Hematopoietic multipotent progenitor cell treated with erythropoietin and hydrocortisone succinate and interleukin-3 and kit ligand, for 8 days (in vitro differentiated cells): ENCODE measurements at regions not wholly inside any gene's neighbourhood (a gene's known extent, or its start where the extent isn't known, plus 50 kb on each side); places are given as distances from the start of the nearest gene placed in this dataset.
A peak's percentile ranks its signal among the peaks of the same experiment; 100 is the strongest.
"Not testable (repeated sequence)": the region's sequence is repeated elsewhere in the genome, so short reads cannot be mapped to it uniquely, and the experiment has no call there.

Source experiments
- DNase-seq: peaks from one replicate; pipeline ENCODE4 v3.0.0-alpha.2; 2015

DNA sequence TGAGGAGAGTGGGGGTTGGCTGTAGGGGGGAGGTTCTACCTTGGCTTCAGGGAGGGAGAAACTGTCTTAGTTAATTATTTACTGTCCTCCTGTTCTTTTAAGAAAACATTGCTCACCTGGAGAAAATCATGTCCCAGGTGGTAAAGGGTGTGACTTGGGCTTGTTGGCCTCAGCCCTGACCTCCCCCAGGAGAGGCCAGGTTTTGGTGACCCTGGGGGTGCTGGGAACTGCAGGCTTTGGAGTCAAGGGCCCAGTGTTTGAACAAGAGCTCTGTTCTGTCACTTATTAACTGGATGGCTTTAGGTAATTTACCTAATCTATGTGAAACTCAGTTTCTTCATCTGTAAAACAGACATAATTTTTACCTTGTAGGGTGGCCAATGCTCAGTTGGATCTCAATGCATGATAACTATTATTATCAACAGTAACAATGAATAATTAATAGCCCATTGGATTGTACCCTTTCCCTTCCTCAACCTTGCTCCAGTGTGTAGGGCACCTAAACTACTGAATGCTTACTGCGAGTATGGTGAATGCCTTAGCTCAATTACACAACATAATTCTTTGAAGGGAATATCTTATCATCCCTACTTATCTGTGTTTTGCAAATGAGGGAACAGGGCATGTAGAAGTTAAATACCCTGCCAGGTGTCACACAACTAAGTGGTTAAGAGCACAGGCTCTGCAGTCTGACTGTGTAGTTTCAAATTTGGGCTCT, 959.4 kb upstream of the DEFB115 start:
- DNase-seq = not testable (repeated sequence)

DNA sequence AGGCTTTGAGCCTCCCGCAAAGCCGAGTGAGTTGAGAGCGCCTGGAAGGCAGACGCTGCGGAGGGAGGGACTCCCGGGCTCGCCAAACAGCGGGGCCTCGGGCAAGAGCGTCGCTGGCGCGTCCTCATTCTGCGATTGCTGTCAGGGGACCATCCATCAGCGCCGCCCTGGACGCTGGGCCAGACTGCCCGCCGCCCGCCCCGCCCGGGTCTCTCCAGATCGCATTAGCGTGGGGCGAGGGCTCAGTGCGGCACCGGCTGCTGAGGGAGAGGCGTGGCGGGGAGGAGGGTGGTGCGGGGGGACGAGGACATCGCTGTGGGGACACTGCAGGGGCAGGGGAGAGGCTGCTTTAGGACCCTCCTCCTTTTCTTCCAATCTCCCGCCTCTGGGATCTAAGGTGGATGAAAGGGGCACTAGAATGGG, 957.2 kb upstream of the DEFB115 start:
- not testable (repeated sequence) for DNase-seq

DNA sequence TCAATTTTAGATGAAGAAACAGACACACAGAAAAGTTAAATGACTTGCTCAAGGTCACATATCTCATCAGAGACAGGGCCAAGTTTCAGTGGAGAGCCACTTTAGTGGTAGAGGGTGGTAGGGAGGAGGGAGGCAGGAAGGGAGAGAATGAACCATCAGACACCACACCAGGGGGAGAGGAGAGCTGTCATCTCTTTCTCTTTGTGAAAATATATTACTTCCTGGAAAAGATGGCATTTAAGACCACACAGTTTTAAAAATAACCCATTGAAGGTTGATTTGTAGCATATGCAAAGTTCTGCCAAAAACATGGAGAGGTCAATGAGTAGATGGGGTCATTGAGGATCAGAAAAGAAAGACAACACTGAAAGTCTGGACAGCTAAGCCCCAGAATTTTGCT, 954.7 kb upstream of the DEFB115 start:
- not testable (repeated sequence) for DNase-seq

DNA sequence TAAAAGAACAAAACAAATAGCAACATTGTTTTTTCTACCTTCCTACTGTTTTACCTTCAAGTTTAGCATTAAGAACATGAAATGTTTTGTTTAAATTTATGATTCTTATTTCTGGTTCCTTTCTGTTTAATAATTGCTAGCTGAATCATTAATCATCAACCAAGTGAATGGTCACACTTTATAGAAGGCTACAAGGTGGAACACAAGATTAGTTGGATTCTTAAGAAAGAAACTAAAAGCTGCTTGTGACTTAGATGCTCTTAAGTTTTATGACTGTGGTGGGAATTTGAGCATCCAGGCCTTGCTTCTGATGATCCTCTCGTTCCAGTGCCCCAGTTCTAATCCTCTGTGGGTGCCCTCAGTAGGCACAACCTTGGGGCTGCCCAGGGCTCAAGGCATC, 947.5 kb upstream of the DEFB115 start:
- DNase-seq = not testable (repeated sequence)

DNA sequence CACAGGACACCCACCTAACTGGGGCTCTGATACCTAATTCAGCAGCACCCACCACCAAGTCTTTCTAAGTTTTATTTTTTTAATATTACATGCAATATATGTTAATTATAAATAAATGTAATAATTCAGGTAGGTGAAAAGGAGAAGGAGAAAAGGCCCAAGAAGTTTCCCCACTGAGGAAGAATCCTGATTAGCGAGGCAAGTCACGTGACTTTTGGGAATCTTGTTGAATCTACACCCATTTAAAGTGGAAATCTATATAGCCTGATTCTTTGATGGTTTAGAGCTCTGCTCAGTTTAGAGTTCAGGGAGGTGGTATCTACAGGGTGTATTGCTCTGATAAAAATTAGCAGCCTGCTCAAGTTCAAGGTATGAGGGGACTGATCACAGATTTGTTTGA, 947.1 kb upstream of the DEFB115 start:
- not testable (repeated sequence) for DNase-seq

DNA sequence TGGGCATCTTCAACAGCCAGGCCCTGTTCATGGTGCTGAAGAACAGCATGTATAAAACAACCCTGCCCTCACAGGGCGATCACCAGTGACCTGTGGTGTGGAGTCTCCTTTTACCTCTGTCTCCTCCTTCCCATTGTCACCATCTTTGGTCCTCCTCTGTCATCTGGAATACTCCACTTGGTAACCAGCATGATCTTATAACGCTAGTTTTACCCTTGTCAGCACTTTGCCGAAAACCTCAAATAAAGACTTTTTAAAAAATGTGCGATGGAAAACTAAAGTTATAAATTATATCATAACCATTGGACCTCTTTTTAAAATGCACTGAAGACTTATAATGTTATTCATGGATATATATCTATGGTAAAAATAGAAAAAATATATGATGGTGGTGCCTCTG, 945.2 kb upstream of the DEFB115 start:
- not testable (repeated sequence) for DNase-seq

DNA sequence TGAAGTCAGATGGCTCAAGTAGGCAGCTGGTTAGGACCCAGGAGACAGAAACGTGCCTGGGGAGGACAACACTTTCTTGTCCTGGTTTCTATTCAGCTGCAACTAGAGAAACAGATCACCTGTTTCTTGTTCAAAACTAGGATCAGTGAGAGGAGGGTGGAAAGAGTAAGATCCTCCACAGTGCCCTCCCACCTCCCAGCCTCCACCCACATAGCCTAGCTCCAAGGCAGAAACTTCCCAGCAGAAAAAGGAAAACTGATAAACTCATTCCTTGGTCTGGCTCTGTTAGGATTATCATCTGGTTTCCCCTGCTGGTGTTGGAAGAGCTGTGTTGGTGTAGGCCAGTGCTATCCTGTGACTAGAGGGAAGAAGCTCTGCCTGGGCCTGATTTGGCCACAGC, 943.8 kb upstream of the DEFB115 start:
- not testable (repeated sequence) for DNase-seq

DNA sequence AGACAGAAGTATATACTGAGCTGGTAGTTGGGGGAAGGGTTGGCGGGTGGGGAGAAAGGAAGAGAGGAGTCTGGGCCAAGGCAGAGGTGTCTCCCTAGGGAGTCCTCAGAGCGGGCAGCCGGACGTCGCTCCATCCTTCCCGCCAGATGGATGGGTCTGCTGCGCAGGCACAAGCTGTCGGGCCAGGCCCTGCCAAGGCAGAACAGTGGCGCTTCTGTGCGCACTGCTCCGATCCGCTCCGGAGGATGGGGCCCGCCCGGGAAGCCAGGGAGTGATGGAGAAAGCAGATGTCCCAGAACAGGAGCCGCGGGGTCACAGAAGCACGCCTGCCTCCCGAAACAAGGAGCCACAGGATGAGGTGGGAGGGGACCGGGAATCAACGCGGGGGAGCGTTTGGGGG, 941.4 kb upstream of the DEFB115 start:
- not testable (repeated sequence) for DNase-seq

DNA sequence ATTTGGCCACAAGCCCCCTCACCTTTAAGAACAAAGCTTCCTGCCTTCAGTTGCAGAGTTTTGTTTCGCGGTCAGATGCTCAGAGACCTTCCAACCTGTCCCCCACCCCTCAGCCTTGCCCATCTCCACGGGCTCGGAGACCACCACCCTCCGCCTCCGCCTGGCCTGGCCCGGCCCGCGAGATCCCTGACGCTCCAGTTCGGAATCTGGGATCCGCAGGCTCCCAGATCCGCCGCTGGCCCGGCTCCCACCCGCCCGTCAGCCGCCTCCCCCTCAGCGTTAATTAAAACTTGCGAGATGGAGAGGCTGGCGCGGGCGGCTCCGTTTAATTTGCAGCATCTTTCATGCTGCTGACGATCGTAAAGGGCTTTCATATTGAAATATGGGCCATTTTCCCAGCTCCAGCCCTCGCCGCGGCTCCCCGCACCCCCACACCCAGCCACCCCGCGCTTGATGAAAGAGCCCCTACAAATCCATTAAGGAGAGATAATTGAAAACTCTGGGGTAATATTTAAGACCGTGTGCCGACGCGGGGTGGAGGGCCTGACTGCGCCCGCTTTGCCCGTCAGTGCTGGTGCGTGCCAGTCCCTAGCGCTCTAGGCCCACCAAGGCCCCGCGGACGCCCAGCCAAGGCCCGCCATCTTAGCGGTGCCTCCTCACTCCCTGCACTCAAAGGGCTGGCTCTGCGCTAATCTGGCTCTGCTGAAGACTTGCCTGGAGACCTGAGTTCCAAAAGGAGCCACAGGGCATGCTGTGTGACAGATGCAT, 940.7 kb upstream of the DEFB115 start:
- DNase-seq = not testable (repeated sequence)

DNA sequence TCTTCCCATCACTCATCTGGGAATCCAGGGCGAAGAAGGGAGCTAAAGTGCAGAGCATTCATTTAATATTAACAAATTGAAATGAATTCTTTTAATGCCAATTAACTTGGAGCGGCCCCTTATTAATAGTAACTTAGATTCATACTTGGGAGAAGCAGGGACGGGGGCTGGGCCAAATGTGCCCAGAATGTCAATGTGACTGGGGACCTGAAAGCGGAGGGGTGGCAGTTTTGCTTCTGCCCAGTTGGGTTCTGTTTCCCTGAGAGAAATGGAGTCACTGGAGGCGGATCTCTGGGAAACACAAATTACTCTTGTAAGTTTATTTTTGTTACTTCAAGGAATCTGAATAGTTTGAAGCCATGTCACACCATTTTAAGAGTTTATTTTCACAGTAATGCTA, 923.7 kb upstream of the DEFB115 start:
- DNase-seq = not testable (repeated sequence)

DNA sequence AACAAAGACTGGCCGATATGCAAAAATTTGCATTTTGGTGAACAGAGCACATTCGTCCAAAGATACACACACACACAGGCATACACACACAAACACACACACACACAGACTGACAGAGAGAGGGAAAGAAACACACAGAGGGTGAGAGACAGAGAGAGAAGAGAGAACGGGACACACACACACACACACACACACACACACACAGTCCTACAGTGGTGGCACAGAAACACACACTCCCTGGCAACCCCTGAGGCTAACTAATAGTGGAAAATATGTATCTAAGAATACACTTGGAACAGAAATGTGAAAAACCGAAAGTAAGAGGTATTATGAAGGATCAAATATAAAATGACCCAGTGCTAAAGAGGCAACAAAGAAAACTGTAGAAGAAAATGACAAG, 919.9 kb upstream of the DEFB115 start:
- not testable (repeated sequence) for DNase-seq

DNA sequence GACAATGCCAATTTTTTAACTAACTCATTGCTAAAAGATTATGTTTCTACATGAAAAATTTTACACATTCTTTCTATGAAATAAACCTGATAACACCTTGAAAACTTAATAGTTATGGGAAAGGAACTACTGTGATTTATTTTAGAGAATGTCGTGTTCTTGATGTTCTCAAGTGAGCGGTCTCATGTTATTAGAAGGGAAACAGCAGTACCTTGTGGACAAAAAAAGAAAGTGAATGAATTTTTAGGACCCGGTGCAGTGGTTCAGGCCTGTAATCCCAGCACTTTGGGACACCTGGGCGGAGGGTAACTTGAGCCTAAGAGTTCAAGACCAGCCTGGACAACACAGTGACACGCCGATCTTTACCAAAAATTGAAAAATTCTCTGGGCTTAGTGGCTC, 908.5 kb upstream of the DEFB115 start:
- not testable (repeated sequence) for DNase-seq

DNA sequence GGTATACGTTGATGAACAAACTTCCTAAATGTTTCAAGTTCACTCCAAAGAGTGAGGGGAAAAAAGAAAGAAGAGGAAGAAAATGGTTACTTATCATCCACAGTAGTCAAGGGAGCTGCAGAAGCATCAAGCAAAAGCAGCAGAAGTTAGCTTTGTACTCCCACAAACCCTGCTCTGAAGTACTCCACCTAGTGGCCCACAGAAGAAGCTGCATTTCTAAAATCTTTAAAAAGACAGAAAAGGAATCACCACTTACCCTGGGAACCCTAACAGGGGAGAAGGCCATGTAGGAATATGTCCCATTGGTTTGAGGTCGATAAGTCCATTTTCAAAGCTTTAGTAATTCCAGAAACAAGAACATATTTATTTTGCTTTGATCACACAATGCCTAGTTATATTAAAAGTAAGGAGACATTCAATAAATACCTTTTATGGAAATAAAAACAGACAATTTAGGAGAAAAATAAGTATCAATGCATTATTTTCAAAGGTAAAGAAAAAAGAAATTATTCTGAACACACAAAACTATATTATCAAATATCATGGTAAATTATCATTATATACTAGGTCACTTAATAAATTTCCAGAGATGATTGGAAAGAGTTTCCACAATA, 900.5 kb upstream of the DEFB115 start:
- DNase-seq = peak; percentile 1

DNA sequence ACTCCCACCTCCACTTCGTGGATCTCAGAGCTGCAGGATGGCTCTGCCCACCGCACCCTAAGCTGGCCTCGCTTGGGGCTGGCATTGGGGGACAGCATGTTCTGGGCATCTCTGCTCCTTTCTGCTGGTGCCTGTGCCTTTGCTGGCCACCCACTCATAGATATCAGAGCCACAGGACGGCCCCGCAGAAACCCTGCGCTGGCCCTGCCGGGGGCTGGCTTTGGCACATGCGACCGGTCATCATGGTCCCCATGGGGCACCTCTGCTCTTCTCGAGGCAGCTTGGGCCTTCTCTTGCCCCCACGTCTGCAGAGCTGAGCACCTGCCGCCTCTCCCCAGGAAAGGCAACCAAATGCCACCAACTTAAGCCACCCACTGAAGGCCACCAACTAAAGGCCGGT, 895.7 kb upstream of the DEFB115 start:
- not testable (repeated sequence) for DNase-seq

DNA sequence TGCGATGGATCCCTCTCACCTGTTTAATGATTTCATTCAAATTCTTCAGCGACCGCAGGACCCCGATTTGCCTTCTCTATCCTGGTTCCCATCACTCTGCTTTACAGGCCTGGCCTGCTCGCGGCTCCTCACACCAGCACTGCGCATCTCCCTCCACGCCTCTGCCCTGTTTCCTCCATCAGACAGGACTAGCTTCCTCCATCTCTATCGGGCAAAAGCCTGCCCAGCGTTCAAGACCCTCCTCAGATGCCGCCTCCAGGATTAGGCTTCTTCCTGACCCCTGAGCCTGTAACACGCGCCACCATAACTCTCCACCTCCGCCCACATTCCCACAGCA, 881.1 kb upstream of the DEFB115 start:
- not testable (repeated sequence) for DNase-seq

DNA sequence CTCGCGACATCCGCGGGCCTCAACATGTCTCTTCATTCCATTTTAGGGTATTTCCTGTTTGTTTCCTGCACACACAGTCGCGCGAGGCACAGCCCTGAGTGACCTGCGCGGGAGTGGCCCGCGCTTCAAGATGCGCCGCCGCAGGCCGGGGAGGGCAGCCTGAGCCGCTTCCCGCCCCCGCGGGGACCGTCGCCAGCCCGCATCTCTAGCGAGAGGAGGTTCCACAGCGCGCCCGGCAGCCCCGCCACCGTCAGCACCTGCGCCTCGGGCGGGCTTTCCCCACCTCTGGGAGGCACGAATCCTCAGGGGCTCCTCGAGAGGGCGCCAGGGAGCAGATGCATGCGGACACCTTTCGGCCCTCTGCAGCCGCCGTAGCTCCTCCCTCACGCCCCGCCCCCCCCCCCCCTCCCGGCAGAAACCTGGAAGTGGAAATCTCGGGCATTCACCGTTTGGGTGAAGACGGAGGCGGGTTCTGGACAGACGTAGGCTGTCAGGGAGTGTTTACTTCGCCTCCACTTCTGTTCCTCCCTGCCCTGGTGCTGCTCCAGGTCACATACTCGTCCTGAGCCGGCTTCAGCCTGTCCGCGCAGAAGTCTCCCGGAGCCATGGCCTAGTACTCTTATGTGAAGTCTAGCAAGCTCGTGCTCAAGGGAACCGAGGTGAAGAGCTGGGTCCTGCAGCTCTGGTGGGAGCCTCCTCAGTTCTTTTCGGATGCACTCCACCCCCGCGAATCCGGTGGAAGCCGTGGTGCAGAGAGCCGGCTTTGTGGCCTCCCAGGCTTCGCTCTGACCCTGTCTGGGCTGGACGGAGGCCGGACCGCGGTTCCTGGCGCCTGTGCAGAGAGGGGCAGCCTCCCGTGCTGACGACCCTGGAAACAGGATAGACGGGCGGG, 880.5 kb upstream of the DEFB115 start:
- peak; percentile 83 for DNase-seq

DNA sequence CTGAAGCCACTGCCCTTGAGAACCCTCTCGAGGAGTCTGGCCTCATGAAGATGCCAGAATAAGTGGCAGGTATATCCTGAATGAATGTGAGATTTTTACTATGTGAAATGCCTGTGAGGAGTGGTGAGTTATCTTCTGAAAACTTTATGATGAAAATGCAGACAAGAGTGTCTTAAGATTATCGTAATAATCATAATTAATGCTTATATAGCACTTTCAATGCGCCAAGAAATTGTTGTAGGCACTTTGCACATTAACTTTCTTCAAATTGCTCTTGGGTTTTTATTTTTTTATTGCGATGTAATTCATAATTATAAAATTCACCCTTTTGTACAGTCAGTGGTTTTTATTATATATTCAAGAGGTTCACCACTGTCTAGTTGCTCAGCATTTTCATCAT, 879.1 kb upstream of the DEFB115 start:
- DNase-seq = not testable (repeated sequence)

DNA sequence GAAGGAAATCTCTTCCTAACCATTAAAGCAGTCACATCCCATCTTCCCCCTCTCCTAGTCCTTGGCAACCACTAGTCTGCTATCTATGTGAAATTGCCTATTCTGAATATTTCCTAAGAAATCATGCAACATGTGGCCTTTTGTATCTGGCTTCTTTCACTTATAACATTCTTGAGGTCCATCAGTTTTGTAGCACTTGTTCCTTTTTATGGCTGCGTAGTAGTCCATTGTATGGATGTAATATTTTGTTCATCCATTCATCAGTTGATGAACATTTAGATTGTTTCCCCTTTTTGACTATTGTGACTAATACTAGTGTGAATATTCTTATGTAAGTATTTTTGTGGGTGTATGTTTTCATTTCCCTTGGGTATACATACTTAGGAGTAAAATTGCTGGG, 878.7 kb upstream of the DEFB115 start:
- not testable (repeated sequence) for DNase-seq

DNA sequence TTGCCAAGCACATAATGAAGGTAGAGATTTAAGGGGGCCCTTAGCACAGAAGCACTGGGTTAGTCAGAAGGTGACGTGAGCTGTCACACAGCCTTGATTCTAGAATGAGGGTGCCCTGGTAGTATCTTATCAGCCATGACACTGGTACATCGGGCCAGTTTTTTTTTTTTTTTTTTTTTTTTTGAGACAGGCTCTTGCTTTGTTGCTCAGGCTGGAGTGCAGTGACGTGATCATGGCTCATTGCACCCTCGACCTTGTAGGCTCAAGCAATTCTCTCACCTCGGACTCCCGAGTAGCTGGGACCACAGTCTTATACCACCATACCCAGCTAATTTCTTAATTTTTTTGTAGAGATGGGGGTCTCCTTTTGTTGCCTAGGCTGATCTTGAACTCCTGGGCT, 872.6 kb upstream of the DEFB115 start:
- not testable (repeated sequence) for DNase-seq

DNA sequence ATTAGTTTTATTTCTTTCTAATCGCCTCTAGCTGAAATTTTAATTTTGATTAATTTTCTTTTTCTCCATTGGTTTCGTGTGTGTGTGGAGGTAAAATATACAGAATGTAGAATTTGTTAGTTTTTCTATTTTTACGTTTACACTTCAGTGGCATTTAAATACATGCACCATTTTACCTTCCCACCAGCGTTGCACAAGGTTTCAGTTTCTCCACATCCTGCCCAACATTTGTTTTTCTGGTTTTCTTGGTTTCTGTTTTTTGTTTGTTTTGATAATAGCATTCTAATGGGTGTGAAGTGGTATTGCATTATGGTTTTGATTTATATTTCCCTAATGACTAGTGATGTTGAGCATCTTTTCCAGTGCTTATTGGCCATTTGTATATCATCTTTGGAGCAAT, 871.4 kb upstream of the DEFB115 start:
- not testable (repeated sequence) for DNase-seq

DNA sequence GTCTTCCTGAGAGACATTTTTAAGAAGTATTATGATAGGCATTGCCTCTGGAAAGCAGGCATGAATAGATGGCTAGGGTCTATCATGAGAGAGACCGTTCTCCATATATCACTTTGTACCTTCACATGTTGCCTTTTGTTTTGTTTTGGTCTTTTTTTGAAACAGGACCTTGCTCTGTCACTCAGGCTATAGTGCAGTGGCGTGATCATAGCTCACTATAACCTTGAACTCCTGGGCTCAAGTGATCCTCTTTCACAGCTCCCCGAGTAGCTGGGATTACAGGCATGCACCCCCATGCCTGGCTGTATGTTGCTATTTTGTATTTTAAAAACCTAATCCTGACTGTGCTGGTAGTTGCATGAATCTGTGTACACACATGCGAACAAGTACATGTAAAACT, 869.6 kb upstream of the DEFB115 start:
- not testable (repeated sequence) for DNase-seq

DNA sequence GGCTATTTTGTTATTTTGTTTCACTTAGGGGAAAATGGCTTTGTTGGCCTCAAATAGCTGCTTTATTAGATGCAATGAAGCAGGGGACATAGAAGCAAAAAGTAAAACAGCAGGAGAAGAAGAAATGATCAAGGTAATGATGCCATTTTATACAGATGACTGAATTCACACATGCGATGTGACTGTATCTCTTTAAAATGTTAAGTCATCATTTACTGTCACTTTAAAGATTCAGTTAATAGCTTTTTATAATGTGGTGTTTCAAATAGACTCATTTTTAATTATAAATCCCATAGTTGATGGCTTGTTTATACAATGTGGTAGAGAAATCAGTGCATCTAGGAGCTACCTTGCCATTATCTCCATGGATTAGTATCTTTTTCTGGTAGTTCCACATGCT, 863.9 kb upstream of the DEFB115 start:
- DNase-seq = not testable (repeated sequence)

DNA sequence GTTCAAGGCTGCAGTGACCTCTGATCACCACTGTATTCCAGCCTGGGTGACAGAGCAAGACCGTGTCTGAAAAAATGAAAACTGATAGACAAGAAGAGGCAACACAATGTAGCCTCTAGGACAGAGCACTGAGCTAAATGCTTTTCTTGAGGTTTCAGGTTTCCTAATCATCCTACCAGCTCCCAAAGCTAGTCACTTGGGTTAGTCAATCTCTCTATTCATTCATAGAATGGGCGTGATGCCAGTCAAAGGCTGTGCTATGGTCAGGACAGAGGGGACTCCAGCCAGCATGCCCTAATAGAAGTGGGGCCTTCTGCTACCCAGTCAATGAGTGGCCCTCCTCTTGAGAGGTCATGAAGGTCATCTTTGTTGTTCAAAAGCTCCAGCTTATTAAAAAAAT, 860.4 kb upstream of the DEFB115 start:
- not testable (repeated sequence) for DNase-seq
